IPS-15b (cell line): ENCODE measurements at regions not wholly inside any gene's neighbourhood (a gene's known extent, or its start where the extent isn't known, plus 50 kb on each side); places are given as distances from the start of the nearest gene placed in this dataset.

Experiments used
- H3K27me3 ChIP-seq: one replicate; pipeline ENCODE4 v1.6.1; 2013; ENCODE audit warnings: low read length; ENCODE audit not compliant: control insufficient read depth, insufficient read depth
- H3K36me3 ChIP-seq: one replicate; pipeline ENCODE4 v1.6.1; 2013; ENCODE audit warnings: low read length; ENCODE audit not compliant: control insufficient read depth, insufficient read depth
- H3K4me1 ChIP-seq: one replicate; pipeline ENCODE4 v1.6.1; 2013; ENCODE audit warnings: mild to moderate bottlenecking, low read length; ENCODE audit not compliant: control insufficient read depth, insufficient read depth
- H3K4me3 ChIP-seq: one replicate; pipeline ENCODE4 v1.5.1; 2013; ENCODE audit warnings: low read depth, low read length
- H3K9ac ChIP-seq: one replicate; pipeline ENCODE4 v1.6.1; 2013; ENCODE audit warnings: low read depth, mild to moderate bottlenecking, low read length
- H3K9me3 ChIP-seq: one replicate; pipeline ENCODE4 v1.6.1; 2013; ENCODE audit warnings: mild to moderate bottlenecking, low read length; ENCODE audit not compliant: control insufficient read depth, insufficient read depth

GRCh38 chr13:111415765-111416164 lies 95.3 kb downstream of the TEX29 start:
- no peak overlapping the region for H3K4me3 ChIP-seq
- H3K36me3 ChIP-seq: no peaks in the 10 kb centered on the region
- no peaks in the 10 kb centered on the region for H3K27me3 ChIP-seq
- no peak overlapping the region for H3K9ac ChIP-seq
- H3K4me1 ChIP-seq: no peaks in the 10 kb centered on the region
- no peaks in the 10 kb centered on the region for H3K9me3 ChIP-seq

GRCh38 chr13:111418101-111418500 lies 97.7 kb downstream of the TEX29 start:
- no peaks in the 10 kb centered on the region for H3K9me3 ChIP-seq
- no peaks in the 10 kb centered on the region for H3K36me3 ChIP-seq
- no peaks in the 10 kb centered on the region for H3K27me3 ChIP-seq
- H3K4me3 ChIP-seq: no peak overlapping the region
- H3K4me1 ChIP-seq: no peaks in the 10 kb centered on the region
- no peak overlapping the region for H3K9ac ChIP-seq

- no peaks in the 10 kb centered on the region for H3K36me3 ChIP-seq
- H3K4me3 ChIP-seq: no peak overlapping the region
- no peaks in the 10 kb centered on the region for H3K4me1 ChIP-seq
- no peaks in the 10 kb centered on the region for H3K27me3 ChIP-seq
- H3K9ac ChIP-seq: no peak overlapping the region
- no peaks in the 10 kb centered on the region for H3K9me3 ChIP-seq
Measured at GRCh38 chr13:111420113-111420876, 99.9 kb downstream of the TEX29 start.

GRCh38 chr13:111421216-111421615 lies 100.8 kb downstream of the TEX29 start:
- H3K4me1 ChIP-seq: no peaks in the 10 kb centered on the region
- no peaks in the 10 kb centered on the region for H3K36me3 ChIP-seq
- no peaks in the 10 kb centered on the region for H3K9me3 ChIP-seq
- no peak overlapping the region for H3K9ac ChIP-seq
- no peaks in the 10 kb centered on the region for H3K27me3 ChIP-seq
- H3K4me3 ChIP-seq: no peak overlapping the region

GRCh38 chr13:111422348-111422747 lies 101.9 kb downstream of the TEX29 start:
- Histone ChIP-seq H3K4me1 (no peaks in the 10 kb centered on the region), H3K36me3 (no peaks in the 10 kb centered on the region), H3K9ac (no peak overlapping the region), H3K27me3 (no peaks in the 10 kb centered on the region), H3K4me3 (no peak overlapping the region), H3K9me3 (no peaks in the 10 kb centered on the region)

- no peaks in the 10 kb centered on the region for H3K27me3 ChIP-seq
- no peak overlapping the region for H3K4me3 ChIP-seq
- no peaks in the 10 kb centered on the region for H3K36me3 ChIP-seq
- no peaks in the 10 kb centered on the region for H3K9me3 ChIP-seq
- no peaks in the 10 kb centered on the region for H3K4me1 ChIP-seq
- H3K9ac ChIP-seq: no peak overlapping the region
Measured at GRCh38 chr13:111423168-111423785, 102.8 kb downstream of the TEX29 start.

- Histone ChIP-seq H3K27me3 (no peaks in the 10 kb centered on the region), H3K9ac (no peak overlapping the region), H3K4me1 (no peaks in the 10 kb centered on the region), H3K9me3 (no peaks in the 10 kb centered on the region), H3K36me3 (no peaks in the 10 kb centered on the region), H3K4me3 (no peak overlapping the region)
Measured at GRCh38 chr13:111424134-111424533, 103.7 kb downstream of the TEX29 start.

- H3K36me3 ChIP-seq: no peaks in the 10 kb centered on the region
- H3K4me3 ChIP-seq: no peak overlapping the region
- H3K9ac ChIP-seq: no peak overlapping the region
- H3K4me1 ChIP-seq: no peaks in the 10 kb centered on the region
- no peaks in the 10 kb centered on the region for H3K27me3 ChIP-seq
- H3K9me3 ChIP-seq: no peaks in the 10 kb centered on the region
Measured at GRCh38 chr13:111425326-111425725, 104.9 kb downstream of the TEX29 start.

- Histone ChIP-seq H3K4me1 (no peaks in the 10 kb centered on the region), H3K4me3 (peak overlapping the region; percentile 66), H3K9me3 (no peaks in the 10 kb centered on the region), H3K9ac (no peak overlapping the region), H3K27me3 (no peaks in the 10 kb centered on the region), H3K36me3 (no peaks in the 10 kb centered on the region)
Measured at GRCh38 chr13:111429064-111429558, 108.7 kb downstream of the TEX29 start.

GRCh38 chr13:111431206-111431605 lies 110.8 kb downstream of the TEX29 start:
- no peak overlapping the region for H3K9ac ChIP-seq
- H3K36me3 ChIP-seq: no peaks in the 10 kb centered on the region
- no peak overlapping the region for H3K4me3 ChIP-seq
- peaks cover 2% of the 10 kb centered on the region for H3K27me3 ChIP-seq
- H3K9me3 ChIP-seq: no peaks in the 10 kb centered on the region
- H3K4me1 ChIP-seq: no peaks in the 10 kb centered on the region

GRCh38 chr13:111434578-111435159 lies 114.2 kb downstream of the TEX29 start:
- Histone ChIP-seq H3K27me3 (peaks cover 2% of the 10 kb centered on the region), H3K9me3 (no peaks in the 10 kb centered on the region), H3K36me3 (no peaks in the 10 kb centered on the region), H3K4me3 (no peak overlapping the region), H3K4me1 (no peaks in the 10 kb centered on the region), H3K9ac (no peak overlapping the region)

- H3K4me3 ChIP-seq: no peak overlapping the region
- H3K4me1 ChIP-seq: no peaks in the 10 kb centered on the region
- no peak overlapping the region for H3K9ac ChIP-seq
- H3K27me3 ChIP-seq: peaks cover 2% of the 10 kb centered on the region
- no peaks in the 10 kb centered on the region for H3K9me3 ChIP-seq
- no peaks in the 10 kb centered on the region for H3K36me3 ChIP-seq
Measured at GRCh38 chr13:111436446-111436845, 116.0 kb downstream of the TEX29 start.
